Ovary (tissue), 7 donors: ENCODE measurements at regions not wholly inside any gene's neighbourhood (a gene's known extent, or its start where the extent isn't known, plus 50 kb on each side); places are given as distances from the start of the nearest gene placed in this dataset.

Source experiments
- DNase-seq, 5 donors: peaks; one replicate each; pipeline ENCODE4 v3.0.0-alpha.2; 2019 to 2020
- H3K27ac ChIP-seq, 2 donors: fragments of 200-600 bp; one replicate each; pipeline versions ENCODE4 v1.5.1 to v1.8.0; 2019 to 2022
- H3K27me3 ChIP-seq: fragments of 200-600 bp; one replicate; pipeline ENCODE4 v1.8.0; 2022
- H3K36me3 ChIP-seq: fragments of 200-600 bp; sonication (generic); one replicate; pipeline ENCODE4 v1.5.1; 2019
- H3K4me1 ChIP-seq: one replicate; pipeline ENCODE4 v1.8.1; 2013; ENCODE audit warnings: mild to moderate bottlenecking, moderate library complexity; ENCODE audit not compliant: insufficient read depth
- H3K4me3 ChIP-seq: fragments of 200-600 bp; sonication (generic); one replicate; pipeline ENCODE4 v1.5.1; 2017
- H3K9me3 ChIP-seq, 2 donors: fragments of 200-600 bp in 1 of 2; sonication (generic) in 1 of 2; one replicate each; pipeline versions ENCODE4 v1.5.1 to v1.8.1; 2013 to 2019; ENCODE audit warnings: mild to moderate bottlenecking in 1 of 2, moderate library complexity in 1 of 2
- CTCF ChIP-seq, 3 donors: fragments of 450-650 bp in 2 of 3; fragments of 200-600 bp in 1 of 3; IDR thresholded peaks; one replicate each; pipeline versions ENCODE4 v1.5.1 to v1.8.0; 2016 to 2022; ENCODE audit warnings: antibody characterized with exemption in 3 of 3, mild to moderate bottlenecking in 1 of 3
- EP300 ChIP-seq: sonication (generic); formaldehyde crosslinking; IDR thresholded peaks from one replicate; pipeline ENCODE4 v1.6.1; 2017; ENCODE audit warnings: antibody characterized with exemption
- POLR2A ChIP-seq: fragments of 450-650 bp; IDR thresholded peaks from one replicate; pipeline ENCODE4 v1.6.1; 2017; ENCODE audit warnings: antibody characterized with exemption, mild to moderate bottlenecking, moderate library complexity
- WGBS, 3 donors: extraction: QIAGEN DNeasy Blood & Tissue Kit in 1 of 3; methylation state at CpG; one replicate each; pipeline versions ENCODE4 v1.1.5 to v1.1.7; 2013 to 2017; 5-methylcytosine and 5-hydroxymethylcytosine counted together
- intact Hi-C, 4 donors: fragments of 100-400 bp; cut with DNase I; formaldehyde crosslinking; loops; one replicate each; pipeline versions ENCODE4 v1.11.0 to v1.15.1; 2022 to 2023
- donor health status: DM: no; HTN: no; CAD: no; lungs with moderate emphysema.
- donor health status: DM: no; HTN: no; CAD: no.
- donor health status: Bipolar disorder and iron deficiency.
- donor health status: DM: no; HTN: no; CAD: no.
- donor health status: DM: yes; HTN: yes; CAD: no.

GRCh38 chr3:72204452-72204851 is 419.5 kb upstream of the PROK2 start:
- 81 to 90% (median 90%) methylated on average over 7 of the region's 7 CpGs for WGBS, 3 donors
- no peak for DNase-seq
- no peak overlapping the region for H3K27ac ChIP-seq
- TF ChIP-seq EP300 = no peak
- no peaks in the 10 kb centered on the region for H3K9me3 ChIP-seq
- H3K36me3 ChIP-seq = no peaks in the 10 kb centered on the region
- H3K27me3 ChIP-seq = no peaks in the 10 kb centered on the region
- no peak overlapping the region for H3K4me3 ChIP-seq
- intact Hi-C loops = no loop called here
- H3K4me1 ChIP-seq = no peaks in the 10 kb centered on the region

GRCh38 chr3:72203613-72204349 is 418.8 kb upstream of the PROK2 start:
- no peak for DNase-seq
- Histone ChIP-seq H3K4me1 (no peaks in the 10 kb centered on the region), H3K36me3 (no peaks in the 10 kb centered on the region), H3K9me3 (no peaks in the 10 kb centered on the region), H3K27me3 (no peaks in the 10 kb centered on the region), H3K4me3 (no peak overlapping the region), H3K27ac (no peak overlapping the region)
- TF ChIP-seq EP300 = no peak
- no peak for TF ChIP-seq POLR2A
- no peak for TF ChIP-seq CTCF (IDR thresholded peaks at IDR 0.05)
- 74 to 86% (median 86%) methylated on average over 8 of the region's 8 CpGs for WGBS, 3 donors
- intact Hi-C loops = no loop called here

GRCh38 chr3:72203105-72203504 is 418.2 kb upstream of the PROK2 start:
- TF ChIP-seq EP300 (no peak), CTCF (IDR thresholded peaks at IDR 0.05) (no peak), POLR2A (no peak)
- Histone ChIP-seq H3K4me1 (no peaks in the 10 kb centered on the region), H3K4me3 (no peak overlapping the region), H3K27me3 (no peaks in the 10 kb centered on the region), H3K9me3 (no peaks in the 10 kb centered on the region), H3K36me3 (no peaks in the 10 kb centered on the region), H3K27ac (no peak overlapping the region)
- DNase-seq = no peak
- intact Hi-C loops = no loop called here
- whole genome bisulfite sequencing, 3 donors = 94 to 95% (median 95%) methylated on average over 4 of the region's 4 CpGs

- H3K4me1 ChIP-seq = no peaks in the 10 kb centered on the region
- intact Hi-C loops = no loop called here
- 91 to 94% (median 94%) methylated on average over 1 of the region's 1 CpG for WGBS, 3 donors
Measured at GRCh38 chr3:72200332-72200731, 415.4 kb upstream of the PROK2 start.

More at GRCh38 chr3:72200332-72200731, 415.4 kb upstream of the PROK2 start:
- Histone ChIP-seq H3K36me3 (no peaks in the 10 kb centered on the region), H3K9me3 (no peaks in the 10 kb centered on the region), H3K27me3 (no peaks in the 10 kb centered on the region), H3K27ac (no peak overlapping the region), H3K4me3 (no peak overlapping the region)
- TF ChIP-seq CTCF (IDR thresholded peaks at IDR 0.05) (no peak), POLR2A (no peak), EP300 (no peak)
- DNase-seq = no peak
